Amniotic epithelial cell (primary cell): ENCODE measurements at regions not wholly inside any gene's neighbourhood (a gene's known extent, or its start where the extent isn't known, plus 50 kb on each side); places are given as distances from the start of the nearest gene placed in this dataset.
"Not testable (repeated sequence)": the region's sequence is repeated elsewhere in the genome, so short reads cannot be mapped to it uniquely, and the experiment has no call there.

ENCODE experiments used
- DNase-seq: peaks from one replicate; pipeline ENCODE4 v3.0.0-alpha.2; 2010; ENCODE audit warnings: low read depth

DNA sequence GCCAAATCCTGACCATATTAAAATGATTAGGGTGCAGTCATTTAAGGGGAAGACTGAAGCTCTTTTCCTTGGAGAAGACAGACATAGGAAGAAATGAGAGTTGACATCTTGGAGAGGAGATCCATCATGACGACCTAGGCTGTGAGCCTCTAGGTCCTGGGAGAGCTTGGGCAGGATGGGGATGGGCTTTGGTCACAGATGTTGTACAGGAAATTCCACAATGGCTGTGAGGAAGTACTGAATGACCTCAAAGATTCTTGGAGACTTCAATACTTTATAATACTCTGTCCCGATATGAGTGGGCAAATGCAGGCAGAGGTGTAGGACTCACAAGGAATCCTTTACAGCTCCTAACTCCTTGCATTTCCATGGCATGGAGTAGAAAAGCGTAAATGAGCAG lies 204.9 kb upstream of the FRMD6 start:
- no peak for DNase-seq

DNA sequence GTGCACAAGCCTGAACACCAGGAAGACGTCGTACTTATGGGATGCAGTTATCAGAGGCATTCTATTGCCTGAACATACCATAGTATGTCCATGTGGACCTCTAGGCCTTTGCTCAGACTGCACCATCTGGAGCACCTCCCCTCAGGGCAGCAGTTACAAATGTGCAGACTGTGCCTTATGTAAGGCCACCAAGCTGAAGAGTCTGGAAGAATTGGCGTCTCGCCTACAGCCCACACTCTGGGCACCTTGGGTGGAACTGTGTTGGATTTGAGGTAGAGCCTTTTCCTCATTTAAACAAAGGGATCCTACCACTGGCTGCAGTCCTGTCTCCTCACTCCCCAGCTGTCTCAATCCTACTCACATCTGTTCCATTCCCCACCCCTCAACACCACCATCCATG lies 204.3 kb upstream of the FRMD6 start:
- DNase-seq, result no peak

- DNase-seq, result no peak
Observed at GRCh38 chr14:51448831-51449670, 202.7 kb upstream of the FRMD6 start.

DNA sequence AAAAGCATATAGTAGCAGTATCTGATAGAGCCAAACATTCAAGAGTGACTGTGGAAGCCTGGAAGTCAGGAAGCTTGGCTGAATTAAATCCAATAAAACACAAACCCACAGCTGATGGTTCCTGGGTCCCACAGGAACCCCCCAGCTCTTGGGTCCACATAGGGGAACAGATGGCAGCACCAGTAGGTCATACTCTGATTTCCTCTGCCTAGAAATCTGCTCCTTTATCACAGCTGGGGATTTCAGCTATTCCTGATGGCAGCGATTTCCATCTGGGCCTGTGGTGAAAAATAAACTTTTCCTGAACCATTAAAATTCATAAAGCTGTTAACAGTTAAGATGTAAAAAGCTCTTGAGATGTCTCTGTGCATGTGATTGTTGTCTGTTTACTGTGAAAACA lies 202.0 kb upstream of the FRMD6 start:
- no peak for DNase-seq

GRCh38 chr14:51451561-51451960 lies 200.1 kb upstream of the FRMD6 start:
- no peak for DNase-seq

GRCh38 chr14:51453869-51454268 lies 197.8 kb upstream of the FRMD6 start:
- DNase-seq, result no peak

- DNase-seq, result no peak
Observed at GRCh38 chr14:51454351-51454750, 197.4 kb upstream of the FRMD6 start.

DNA sequence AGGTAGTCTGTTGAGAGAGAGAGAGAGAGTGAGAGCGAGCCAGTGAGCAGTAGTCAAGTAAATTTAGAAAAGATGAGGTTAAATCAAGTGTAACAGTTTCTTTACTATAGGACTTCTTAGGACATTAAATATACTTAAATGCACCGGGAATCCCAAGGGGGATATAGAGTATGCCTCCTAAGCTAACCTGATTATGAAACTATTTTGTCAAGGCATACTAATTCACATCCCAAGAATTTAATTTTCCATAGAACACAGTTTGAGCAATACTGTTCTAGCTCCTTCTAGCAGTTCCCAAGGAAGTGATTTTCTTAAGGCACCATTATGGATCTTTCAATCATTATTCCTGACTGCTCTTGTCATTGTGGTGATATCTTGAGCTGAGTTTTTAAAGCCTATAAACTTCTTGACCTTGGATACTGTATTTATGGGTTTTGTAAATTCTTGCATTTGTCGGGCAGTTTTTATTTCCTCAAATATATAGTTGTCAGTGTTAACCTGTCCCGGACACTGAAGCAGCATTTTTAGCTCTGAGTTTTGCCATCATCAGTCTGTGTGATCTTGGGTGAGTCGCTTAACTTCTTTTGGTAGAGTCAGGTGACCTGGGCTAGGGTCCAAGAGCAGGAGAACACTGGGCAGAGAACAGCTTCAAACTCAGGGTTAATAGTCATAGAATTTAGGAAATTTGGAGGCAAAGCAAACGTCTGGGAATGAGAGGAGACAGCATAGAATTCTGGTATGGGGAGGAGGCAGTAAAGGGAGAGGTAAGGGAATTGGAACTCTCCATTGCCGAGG lies 196.5 kb upstream of the FRMD6 start:
- no peak for DNase-seq

GRCh38 chr14:51457843-51458562 lies 193.7 kb upstream of the FRMD6 start:
- DNase-seq, result no peak

DNA sequence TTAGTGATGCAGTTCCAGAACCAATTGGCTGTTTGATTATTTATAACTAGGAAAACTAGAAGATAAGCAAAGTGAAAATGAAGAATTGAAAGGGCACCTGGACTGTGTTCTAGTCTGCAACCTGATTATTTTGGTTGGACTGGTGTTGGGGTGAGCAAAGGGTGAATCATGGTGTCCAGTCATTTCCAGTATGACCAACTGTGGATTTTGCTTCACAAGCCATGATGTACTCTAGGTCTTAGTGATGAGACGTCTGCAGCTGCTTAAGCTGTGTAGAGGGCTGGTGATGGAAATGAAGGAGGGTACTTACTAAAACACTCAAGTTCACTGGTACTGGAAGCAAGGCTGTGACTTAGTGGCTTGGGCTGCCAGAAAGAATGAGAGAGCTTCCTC lies 193.2 kb upstream of the FRMD6 start:
- DNase-seq, result peak; percentile 51

- no peak for DNase-seq
Observed at GRCh38 chr14:51460011-51460410, 191.7 kb upstream of the FRMD6 start.

DNA sequence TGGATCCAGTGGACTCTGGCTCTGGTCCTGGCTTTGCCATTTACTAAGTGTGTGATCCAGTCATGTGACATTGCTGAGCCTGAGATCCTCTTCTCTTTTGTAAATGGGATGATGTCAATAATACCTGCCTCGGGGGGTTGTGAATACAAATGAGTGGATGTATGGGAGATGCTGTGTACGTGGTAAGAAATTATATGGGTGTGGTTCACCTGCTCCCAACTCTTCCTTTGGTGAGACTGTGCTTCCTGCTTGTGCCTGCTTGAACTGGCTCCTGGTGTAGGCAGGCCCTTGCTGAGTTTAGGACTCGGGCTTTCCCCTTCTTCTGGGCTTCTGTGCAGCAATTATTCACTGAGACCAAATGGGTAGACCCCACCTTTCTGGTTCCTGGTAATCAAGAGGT lies 189.5 kb upstream of the FRMD6 start:
- no peak for DNase-seq

DNA sequence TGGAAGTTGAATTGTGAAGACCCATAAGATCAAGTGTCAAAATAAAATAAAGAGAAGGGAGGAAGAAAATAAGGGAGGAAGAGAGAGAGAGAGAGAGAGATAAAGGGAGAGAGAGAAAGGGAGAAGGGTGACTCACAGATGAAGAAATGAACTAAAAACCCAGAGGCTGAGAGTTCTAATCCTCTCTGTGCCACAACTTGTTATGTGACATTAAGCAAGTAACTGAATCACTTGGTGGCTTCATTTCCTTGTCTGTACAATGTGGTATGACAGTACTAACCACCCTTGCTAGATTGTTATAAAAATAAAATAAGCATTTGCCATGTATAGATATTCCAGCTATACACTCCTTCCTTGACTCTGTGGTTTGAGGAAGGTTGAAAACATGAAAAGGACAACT lies 189.0 kb upstream of the FRMD6 start:
- DNase-seq, result no peak

GRCh38 chr14:51463461-51463860 lies 188.2 kb upstream of the FRMD6 start:
- no peak for DNase-seq

GRCh38 chr14:51464411-51464810 lies 187.3 kb upstream of the FRMD6 start:
- DNase-seq, result no peak

GRCh38 chr14:51465486-51465885 lies 186.2 kb upstream of the FRMD6 start:
- DNase-seq, result no peak

DNA sequence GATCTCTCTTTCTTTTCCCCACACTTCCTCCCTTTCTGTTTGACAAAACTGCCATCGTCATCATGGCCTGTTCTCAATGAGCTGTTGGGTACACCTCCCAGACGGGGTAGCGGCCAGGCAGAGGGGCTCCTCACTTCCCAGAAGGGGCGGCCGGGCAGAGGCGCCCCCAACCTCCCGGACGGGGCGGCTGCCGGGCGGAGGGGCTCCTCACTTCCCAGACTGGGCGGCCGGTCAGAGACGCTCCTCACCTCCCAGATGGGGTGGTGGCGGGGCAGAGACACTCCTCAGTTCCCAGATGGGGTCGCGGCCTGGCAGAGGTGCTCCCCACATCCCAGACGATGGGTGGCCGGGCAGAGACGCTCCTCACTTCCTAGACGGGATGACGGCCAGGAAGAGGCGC lies 184.3 kb upstream of the FRMD6 start:
- DNase-seq, result not testable (repeated sequence)

GRCh38 chr14:51468523-51468922 lies 183.2 kb upstream of the FRMD6 start:
- no peak for DNase-seq

GRCh38 chr14:51472881-51473280 lies 178.8 kb upstream of the FRMD6 start:
- no peak for DNase-seq

- DNase-seq, result no peak
Observed at GRCh38 chr14:51473351-51473750, 178.4 kb upstream of the FRMD6 start.

DNA sequence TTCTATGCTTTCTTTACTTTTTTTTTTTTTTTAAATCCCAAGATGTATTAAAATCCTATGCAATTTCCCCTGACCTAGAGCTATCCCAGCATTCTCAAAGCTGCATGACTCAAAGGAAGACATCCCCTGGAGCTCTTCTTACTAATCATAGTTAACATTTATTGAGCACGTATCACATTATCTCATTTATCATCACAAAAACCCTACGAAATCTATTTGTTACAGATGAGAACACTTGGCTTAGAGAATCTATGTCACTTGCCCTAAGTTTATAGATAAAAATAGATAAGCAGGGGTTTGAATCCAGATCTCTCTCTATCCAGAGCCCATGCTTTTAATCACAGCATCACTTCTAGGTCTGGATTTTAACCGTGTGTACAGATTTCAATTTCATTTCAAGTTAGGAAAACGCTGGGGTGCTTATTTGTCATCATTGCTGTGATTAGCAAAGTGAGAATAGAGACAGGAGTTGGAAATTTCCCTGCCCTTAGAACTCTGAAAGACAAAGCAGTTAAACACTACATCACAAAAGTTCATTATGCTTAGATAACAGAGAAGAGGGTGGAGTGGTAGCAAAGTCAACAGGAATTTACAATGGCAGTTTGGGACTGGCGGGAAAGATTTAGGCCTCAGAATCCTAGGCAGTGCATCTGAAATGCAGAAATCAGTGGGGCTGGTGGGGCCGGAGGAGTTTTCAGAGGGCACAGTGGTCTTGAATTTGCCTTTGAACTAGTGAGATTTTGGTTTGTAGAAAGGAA lies 177.7 kb upstream of the FRMD6 start:
- no peak for DNase-seq

DNA sequence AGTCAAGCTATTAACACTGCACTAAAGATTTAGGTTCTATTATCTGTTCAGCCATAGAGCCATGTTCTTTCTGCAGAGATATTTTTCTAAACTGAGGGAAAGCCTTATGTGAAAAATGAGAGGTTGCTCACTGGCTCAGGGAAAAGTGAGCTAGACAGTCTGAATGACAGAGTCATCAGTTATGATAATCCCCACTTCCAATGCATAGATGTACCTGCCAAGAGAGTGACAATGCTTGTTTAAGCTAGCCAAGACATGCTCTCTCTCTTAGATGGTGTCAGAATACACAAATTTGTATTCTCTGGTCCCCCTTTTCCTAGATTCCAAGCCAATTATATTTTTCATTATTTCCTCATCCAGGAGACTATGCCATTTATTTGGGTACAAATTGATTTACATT lies 176.9 kb upstream of the FRMD6 start:
- no peak for DNase-seq
